IMR-90 (cell line): ENCODE measurements at regions not wholly inside any gene's neighbourhood (a gene's known extent, or its start where the extent isn't known, plus 50 kb on each side); places are given as distances from the start of the nearest gene placed in this dataset.

ENCODE experiments used
- ATAC-seq: fragments of 200-7000 bp; cut with Tn5 transposase; 2 replicates; pipeline ENCODE4 v1.9.1; 2020; ENCODE audit warnings: low read depth, mild to moderate bottlenecking, moderate library complexity
- BruUV-seq: library from RNA; stranded (reverse); fragments of 400-500 nt; replicated peaks from 2 replicates; lab custom pipeline; 2021; lab: Mats Ljungman, UMichigan
- CTCF ChIA-PET: fragments of 300-600 bp; formaldehyde crosslinking; extraction: SDS; loops from one replicate; lab custom pipeline; 2021; ENCODE audit warnings: antibody characterized with exemption; lab: Yijun Ruan, JAX
- POLR2A ChIA-PET: fragments of 300-600 bp; sonication (Branson Sonifier 250); formaldehyde crosslinking; loops from one replicate; lab custom pipeline; 2022; ENCODE audit warnings: antibody characterized with exemption; ENCODE audit not compliant: unreplicated experiment; lab: Charles Lee
- DNase-seq: peaks from one replicate; pipeline ENCODE4 v3.0.0; 2013
- H2AFZ ChIP-seq: replicated peaks from 2 replicates; pipeline ENCODE3; 2013; ENCODE audit warnings: low read length, mild to moderate bottlenecking; ENCODE audit not compliant: poor library complexity
- H2AK5ac ChIP-seq: 2 replicates; pipeline ENCODE4 v1.6.1; 2013; ENCODE audit warnings: low read depth, low read length, inconsistent platforms
- H2AK9ac ChIP-seq: replicated peaks from 2 replicates; pipeline ENCODE3; 2013; ENCODE audit warnings: mild to moderate bottlenecking, low read depth, low read length, moderate library complexity; ENCODE audit not compliant: poor library complexity
- H2BK120ac ChIP-seq: 2 replicates; pipeline ENCODE4 v1.6.1; 2013; ENCODE audit warnings: low read depth, low read length, inconsistent platforms
- H2BK15ac ChIP-seq: 3 replicates; pipeline ENCODE4 v1.6.1; 2013; ENCODE audit warnings: low read depth, low read length, inconsistent platforms
- H2BK20ac ChIP-seq: 2 replicates; pipeline ENCODE4 v1.6.1; 2013; ENCODE audit warnings: low read depth, mild to moderate bottlenecking, inconsistent platforms, low read length, moderate library complexity
- H2BK5ac ChIP-seq: 2 replicates; pipeline ENCODE4 v1.6.1; 2013; ENCODE audit warnings: mild to moderate bottlenecking, low read depth, low read length, inconsistent platforms; ENCODE audit not compliant: poor library complexity, severe bottlenecking
- H3K14ac ChIP-seq: replicated peaks from 2 replicates; pipeline ENCODE4 v1.6.1; 2013; ENCODE audit warnings: low read depth, low read length, inconsistent platforms
- H3K18ac ChIP-seq: 2 replicates; pipeline ENCODE4 v1.6.1; 2013; ENCODE audit warnings: low read depth, low read length, control low read depth
- H3K23ac ChIP-seq: 2 replicates; pipeline ENCODE4 v1.6.1; 2013; ENCODE audit warnings: low read depth, low read length, inconsistent platforms
- H3K27ac ChIP-seq: 2 replicates; pipeline ENCODE4 v1.5.1; 2013; ENCODE audit warnings: mild to moderate bottlenecking, control low read depth, low read length; ENCODE audit not compliant: insufficient read depth
- H3K27me3 ChIP-seq: 2 replicates; pipeline ENCODE4 v1.6.1; 2013; ENCODE audit warnings: low read length; ENCODE audit not compliant: control insufficient read depth, insufficient read depth
- H3K36me3 ChIP-seq: 2 replicates; pipeline ENCODE4 v1.6.1; 2013; ENCODE audit warnings: low read length, mixed read lengths; ENCODE audit not compliant: control insufficient read depth, insufficient read depth
- H3K4ac ChIP-seq: 2 replicates; pipeline ENCODE4 v1.6.1; 2013; ENCODE audit warnings: low read depth, low read length, inconsistent platforms
- H3K4me1 ChIP-seq: 2 replicates; pipeline ENCODE4 v1.6.1; 2013; ENCODE audit warnings: low read length, mixed read lengths; ENCODE audit not compliant: control insufficient read depth, insufficient read depth
- H3K4me2 ChIP-seq: 2 replicates; pipeline ENCODE4 v1.6.1; 2013; ENCODE audit warnings: low read depth, mild to moderate bottlenecking, control low read depth, low read length, moderate library complexity
- H3K4me3 ChIP-seq: 2 replicates; pipeline ENCODE4 v1.5.1; 2013; ENCODE audit warnings: low read depth, mild to moderate bottlenecking, control low read depth, low read length, moderate library complexity; ENCODE audit not compliant: insufficient read depth
- H3K56ac ChIP-seq: 2 replicates; pipeline ENCODE4 v1.6.1; 2013; ENCODE audit warnings: low read length, inconsistent platforms; ENCODE audit not compliant: insufficient read depth; ENCODE audit errors: extremely low read depth
- H3K79me1 ChIP-seq, 2 experiments: 2 replicates each; pipeline ENCODE4 v1.6.1; 2013; ENCODE audit warnings: low read length in 2 of 2, inconsistent platforms in 1 of 2, low read depth in 1 of 2
- H3K9ac ChIP-seq: 2 replicates; pipeline ENCODE4 v1.6.1; 2013; ENCODE audit warnings: low read depth, low read length, control low read depth
- H3K9me1 ChIP-seq: 2 replicates; pipeline ENCODE4 v1.6.1; 2013; ENCODE audit warnings: low read length, inconsistent platforms; ENCODE audit not compliant: insufficient read depth
- H3K9me3 ChIP-seq: 2 replicates; pipeline ENCODE4 v1.6.1; 2013; ENCODE audit warnings: low read length; ENCODE audit not compliant: control insufficient read depth, insufficient read depth
- H4K20me1 ChIP-seq: 2 replicates; pipeline ENCODE4 v1.6.1; 2013; ENCODE audit warnings: low read length, inconsistent platforms; ENCODE audit not compliant: insufficient read depth
- H4K5ac ChIP-seq: 2 replicates; pipeline ENCODE4 v1.6.1; 2013; ENCODE audit warnings: mild to moderate bottlenecking, low read depth, low read length, control low read depth
- H4K8ac ChIP-seq, 2 experiments: 2 replicates each; pipeline ENCODE4 v1.6.1; 2013; ENCODE audit warnings: low read depth in 2 of 2, low read length in 2 of 2, control low read depth in 1 of 2, inconsistent platforms in 1 of 2
- H4K91ac ChIP-seq: 2 replicates; pipeline ENCODE4 v1.6.1; 2013; ENCODE audit warnings: low read depth, low read length, inconsistent platforms; ENCODE audit not compliant: insufficient read depth
- MXI1 ChIP-seq: IDR thresholded peaks from 2 replicates; pipeline ENCODE4 v1.6.1; 2012; ENCODE audit warnings: low read depth, mild to moderate bottlenecking, low read length, moderate library complexity, borderline replicate concordance
- NFE2L2 ChIP-seq: fragments of 150-350 bp; IDR thresholded peaks from 2 replicates; pipeline ENCODE4 v1.6.1; 2016; ENCODE audit warnings: low read depth, mild to moderate bottlenecking, low read length
- POLR2A ChIP-seq: IDR thresholded peaks from 2 replicates; pipeline ENCODE4 v1.6.1; 2012; ENCODE audit warnings: mild to moderate bottlenecking, low read depth, low read length
- dilution Hi-C: fragments of 300-500 bp; cut with HindIII; formaldehyde crosslinking; loops from one replicate; pipeline ENCODE4 v1.14.3; 2018; ENCODE audit warnings: low sequenced_read_pairs; ENCODE audit not compliant: unreplicated experiment
- in situ Hi-C: fragments of 300-500 bp; cut with MboI; formaldehyde crosslinking; loops from 3 replicates; pipeline ENCODE4 v1.14.3; 2019; ENCODE audit warnings: low sequenced_read_pairs, inconsistent platforms, mixed read lengths
- intact Hi-C: fragments of 100-400 bp; cut with micrococcal nuclease; formaldehyde crosslinking; loops from 2 replicates; pipeline ENCODE4 v1.10.0; 2022

- Histone ChIP-seq H3K27me3 (no peaks in the 10 kb centered on the region), H3K14ac (no peak overlapping the region), H3K9ac (no peak overlapping the region), H3K18ac (no peak overlapping the region), H2BK5ac (no peak overlapping the region), H3K27ac (no peak overlapping the region), H2AK9ac (no peak overlapping the region), H3K4me2 (no peak overlapping the region), H4K20me1 (no peaks in the 10 kb centered on the region), H4K91ac (no peak overlapping the region), H3K4ac (no peak overlapping the region), H4K8ac (no peak overlapping the region), H2AK5ac (no peak overlapping the region), H3K23ac (no peak overlapping the region), H3K4me1 (no peaks in the 10 kb centered on the region), H3K36me3 (no peaks in the 10 kb centered on the region), H3K79me1 (no peaks in the 10 kb centered on the region), H3K9me1 (no peaks in the 10 kb centered on the region), H3K9me3 (no peaks in the 10 kb centered on the region), H4K5ac (no peak overlapping the region), H3K56ac (no peak overlapping the region), H2AFZ (no peak overlapping the region), H3K4me3 (no peak overlapping the region), H2BK120ac (no peak overlapping the region), H2BK20ac (no peak overlapping the region), H2BK15ac (no peak overlapping the region)
- dilution Hi-C loops = no loop called here
- ATAC-seq (no peak), DNase-seq (no peak)
- intact Hi-C loops = no loop called here
- no peak for TF ChIP-seq POLR2A
- TF ChIP-seq MXI1 = no peak
- no peak for TF ChIP-seq NFE2L2
- in situ Hi-C loops = no loop called here
- ChIA-PET POLR2A (no interaction called here), CTCF (no interaction called here)
- no TSS peak for BruUV-seq
Measured at GRCh38 chrX:149312988-149313387, 192.1 kb downstream of the IDS start.
